Panc1 (cell line): ENCODE measurements at regions not wholly inside any gene's neighbourhood (a gene's known extent, or its start where the extent isn't known, plus 50 kb on each side); places are given as distances from the start of the nearest gene placed in this dataset.

Experiments used
- ATAC-seq: fragments of 200-7000 bp; cut with Tn5 transposase; 2 replicates; pipeline ENCODE4 v1.9.1; 2020; ENCODE audit warnings: mild to moderate bottlenecking, moderate library complexity
- BruUV-seq: library from RNA; stranded (reverse); fragments of 400-500 nt; replicated peaks from 2 replicates; lab custom pipeline; 2021; lab: Mats Ljungman, UMichigan
- CTCF ChIA-PET: fragments of 300-600 bp; sonication (Branson Sonifier 250); formaldehyde crosslinking; loops from one replicate; lab custom pipeline; 2022; ENCODE audit warnings: antibody characterized with exemption; lab: Charles Lee
- POLR2A ChIA-PET: fragments of 300-600 bp; sonication (Branson Sonifier 250); formaldehyde crosslinking; loops from one replicate; lab custom pipeline; 2022; ENCODE audit warnings: antibody characterized with exemption; lab: Charles Lee
- DNase-seq: peaks from one replicate; pipeline ENCODE4 v3.0.0-alpha.2; 2010; ENCODE audit warnings: low read depth, low spot score
- H3K27ac ChIP-seq: 2 replicates; pipeline ENCODE4 v1.5.1; 2011; ENCODE audit warnings: mild to moderate bottlenecking, low read length, inconsistent platforms
- H3K27me3 ChIP-seq: fragments of 200-500 bp; sonication (Bioruptor generic); 2 replicates; pipeline ENCODE4 v1.6.0; 2014; ENCODE audit warnings: low read length, inconsistent platforms; ENCODE audit not compliant: control insufficient read depth, insufficient read depth
- H3K36me3 ChIP-seq: fragments of 200-500 bp; sonication (Bioruptor generic); 2 replicates; pipeline ENCODE4 v1.5.1; 2014; ENCODE audit warnings: inconsistent platforms, mild to moderate bottlenecking, low read length, moderate library complexity; ENCODE audit not compliant: control insufficient read depth, insufficient read depth
- H3K4me1 ChIP-seq: 2 replicates; pipeline ENCODE4 v1.5.1; 2011; ENCODE audit warnings: inconsistent platforms, mild to moderate bottlenecking, low read length, moderate library complexity; ENCODE audit not compliant: control insufficient read depth, insufficient read depth
- H3K4me3 ChIP-seq, 2 experiments: 2 replicates each; pipeline ENCODE4 v1.5.1; 2011 to 2012; ENCODE audit warnings: low read depth in 2 of 2, low read length in 2 of 2, mild to moderate bottlenecking in 2 of 2, inconsistent platforms in 1 of 2, moderate library complexity in 1 of 2
- H3K9me3 ChIP-seq: fragments of 200-500 bp; sonication (Bioruptor generic); 2 replicates; pipeline ENCODE4 v1.5.1; 2014; ENCODE audit warnings: low read depth, mild to moderate bottlenecking, inconsistent platforms, low read length, moderate library complexity; ENCODE audit not compliant: control insufficient read depth, insufficient read depth
- CTCF ChIP-seq: fragments of 450-650 bp; IDR thresholded peaks from 2 replicates; pipeline ENCODE4 v1.5.1; 2017; ENCODE audit warnings: mild to moderate bottlenecking
- POLR2AphosphoS5 ChIP-seq: IDR thresholded peaks from 2 replicates; pipeline ENCODE4 v1.6.1; 2012; ENCODE audit warnings: mild to moderate bottlenecking, low read depth, low read length, moderate library complexity
- REST ChIP-seq, 2 experiments: IDR thresholded peaks; 2 replicates each; pipeline ENCODE4 v1.6.1; 2011 to 2012; ENCODE audit warnings: low read depth in 2 of 2, control low read depth in 1 of 2, low read length in 1 of 2, mild to moderate bottlenecking in 1 of 2, moderate library complexity in 1 of 2; ENCODE audit not compliant: insufficient read depth in 1 of 2
- SIN3A ChIP-seq: IDR thresholded peaks from 2 replicates; pipeline ENCODE4 v1.6.1; 2012; ENCODE audit warnings: low read depth, mild to moderate bottlenecking, low read length, moderate library complexity, borderline replicate concordance; ENCODE audit not compliant: insufficient read depth
- TCF7L2 ChIP-seq: IDR thresholded peaks from 2 replicates; pipeline ENCODE4 v1.6.1; 2011; ENCODE audit warnings: mild to moderate bottlenecking, low read depth, low read length, inconsistent platforms
- in situ Hi-C: cut with HindIII; loops from 2 replicates; pipeline ENCODE4 v1.10.0; 2016; ENCODE audit warnings: low sequenced_read_pairs, low pct_unique_long_range_greater_than_20kb
- intact Hi-C: fragments of 100-400 bp; cut with micrococcal nuclease; formaldehyde crosslinking; loops from one replicate; pipeline ENCODE4 v1.10.0; 2022; ENCODE audit not compliant: unreplicated experiment

GRCh38 chr6:168943231-168943905 is 310.3 kb downstream of the THBS2 start:
- in situ Hi-C loops = no loop called here
- no peak for TF ChIP-seq SIN3A
- TF ChIP-seq TCF7L2 = no peak
- no peak for TF ChIP-seq CTCF
- TF ChIP-seq POLR2AphosphoS5 = no peak
- no peak for TF ChIP-seq REST (IDR thresholded peaks at IDR 0.05; ENCODE audit: insufficient read depth in 1 of 2, low read depth in 2 of 2, low read length in 1 of 2)
- ChIA-PET POLR2A (no interaction called here), CTCF (no interaction called here)
- no peak overlapping the region for H3K4me3 ChIP-seq
- intact Hi-C loops = no loop called here
- H3K27me3 ChIP-seq = peaks cover 38% of the 10 kb centered on the region
- no TSS peak for BruUV-seq
- H3K9me3 ChIP-seq = no peaks in the 10 kb centered on the region
- no peak for DNase-seq
- H3K4me1 ChIP-seq = no peaks in the 10 kb centered on the region
- H3K27ac ChIP-seq = no peak overlapping the region
- no peaks in the 10 kb centered on the region for H3K36me3 ChIP-seq
- ATAC-seq = no peak

GRCh38 chr6:168942646-168943045 is 311.0 kb downstream of the THBS2 start:
- Histone ChIP-seq H3K36me3 (no peaks in the 10 kb centered on the region), H3K27me3 (peaks cover 35% of the 10 kb centered on the region), H3K9me3 (no peaks in the 10 kb centered on the region), H3K4me3 (no peak overlapping the region), H3K27ac (no peak overlapping the region), H3K4me1 (no peaks in the 10 kb centered on the region)
- BruUV-seq = no TSS peak
- no peak for TF ChIP-seq SIN3A
- no peak for TF ChIP-seq POLR2AphosphoS5
- no peak for TF ChIP-seq REST (IDR thresholded peaks at IDR 0.05; ENCODE audit: insufficient read depth in 1 of 2, low read depth in 2 of 2, low read length in 1 of 2)
- TF ChIP-seq CTCF = no peak
- TF ChIP-seq TCF7L2 = no peak
- in situ Hi-C loops (no loop called here), intact Hi-C loops (no loop called here)
- 0 out of 2 replicates have a peak, but pooled peaks have one; percentile 22 for ATAC-seq
- no peak for DNase-seq
- CTCF ChIA-PET = no interaction called here
- POLR2A ChIA-PET = no interaction called here
